GM21737 (cell line): ENCODE measurements at regions not wholly inside any gene's neighbourhood (a gene's known extent, or its start where the extent isn't known, plus 50 kb on each side); places are given as distances from the start of the nearest gene placed in this dataset.

Experiments used
- ATAC-seq: cut with Tn5 transposase; IDR thresholded peaks from one replicate; pipeline ENCODE4 v1.9.1; 2021; ENCODE audit warnings: mild to moderate bottlenecking, moderate library complexity; ENCODE audit not compliant: unreplicated experiment

GRCh38 chr5:158559066-158559465 lies 540.6 kb downstream of the EBF1 start:
- ATAC-seq = no peak

GRCh38 chr5:158553962-158554336 lies 545.8 kb downstream of the EBF1 start:
- no peak for ATAC-seq

GRCh38 chr5:158553195-158553961 lies 546.3 kb downstream of the EBF1 start:
- no peak for ATAC-seq

- ATAC-seq = no peak
Measured at GRCh38 chr5:158552241-158552640, 547.5 kb downstream of the EBF1 start.

- ATAC-seq = no peak
Measured at GRCh38 chr5:158549311-158549710, 550.4 kb downstream of the EBF1 start.

- ATAC-seq = no peak
Measured at GRCh38 chr5:158546748-158547147, 553.0 kb downstream of the EBF1 start.

- ATAC-seq = no peak
Measured at GRCh38 chr5:158545949-158546530, 553.7 kb downstream of the EBF1 start.

GRCh38 chr5:158544388-158545339 lies 555.1 kb downstream of the EBF1 start:
- no peak for ATAC-seq

GRCh38 chr5:158543539-158544387 lies 556.0 kb downstream of the EBF1 start:
- ATAC-seq = no peak

- ATAC-seq = no peak
Measured at GRCh38 chr5:158541536-158542297, 558.0 kb downstream of the EBF1 start.

- peak; percentile 59 for ATAC-seq
Measured at GRCh38 chr5:158538506-158539074, 561.1 kb downstream of the EBF1 start.

- ATAC-seq = no peak
Measured at GRCh38 chr5:158537366-158537765, 562.4 kb downstream of the EBF1 start.

- ATAC-seq = no peak
Measured at GRCh38 chr5:158534203-158534602, 565.5 kb downstream of the EBF1 start.

GRCh38 chr5:158532739-158533138 lies 567.0 kb downstream of the EBF1 start:
- ATAC-seq = no peak

GRCh38 chr5:158531860-158532259 lies 567.9 kb downstream of the EBF1 start:
- no peak for ATAC-seq

- ATAC-seq = no peak
Measured at GRCh38 chr5:158530115-158530514, 569.6 kb downstream of the EBF1 start.

- no peak for ATAC-seq
Measured at GRCh38 chr5:158529454-158529853, 570.3 kb downstream of the EBF1 start.

- no peak for ATAC-seq
Measured at GRCh38 chr5:158525663-158526062, 574.1 kb downstream of the EBF1 start.

GRCh38 chr5:158524070-158524469 lies 575.6 kb downstream of the EBF1 start:
- ATAC-seq = no peak

- ATAC-seq = no peak
Measured at GRCh38 chr5:158522776-158523175, 576.9 kb downstream of the EBF1 start.
